Stimulated activated CD4-positive, alpha-beta T cell treated with anti-CD3 and anti-CD28 coated beads, TNF-alpha, amount 100 ng/mL, for 24 hours (primary cell): ENCODE measurements at regions not wholly inside any gene's neighbourhood (a gene's known extent, or its start where the extent isn't known, plus 50 kb on each side); places are given as distances from the start of the nearest gene placed in this dataset.

ENCODE experiments used
- DNase-seq, 3 experiments: peaks; one replicate each; pipeline ENCODE4 v3.0.0-alpha.2; 2020; ENCODE audit warnings: low read depth in 3 of 3

- DNase-seq: no peak
These were observed 631.5 kb downstream of the METTL15 start for GRCh38 chr11:28739489-28740280.

- DNase-seq: no peak
These were observed 630.4 kb downstream of the METTL15 start for GRCh38 chr11:28738549-28738948.

GRCh38 chr11:28736256-28736655 lies 628.1 kb downstream of the METTL15 start:
- DNase-seq: no peak

- no peak for DNase-seq
These were observed 627.3 kb downstream of the METTL15 start for GRCh38 chr11:28735511-28735910.

- no peak for DNase-seq
These were observed 622.7 kb downstream of the METTL15 start for GRCh38 chr11:28730889-28731288.

GRCh38 chr11:28730336-28730735 lies 622.1 kb downstream of the METTL15 start:
- no peak for DNase-seq

GRCh38 chr11:28729339-28729738 lies 621.2 kb downstream of the METTL15 start:
- DNase-seq: no peak

- DNase-seq: no peak
These were observed 620.5 kb downstream of the METTL15 start for GRCh38 chr11:28728666-28729065.

- DNase-seq: no peak
These were observed 619.1 kb downstream of the METTL15 start for GRCh38 chr11:28727254-28727653.

- no peak for DNase-seq
These were observed 618.2 kb downstream of the METTL15 start for GRCh38 chr11:28726432-28726831.

GRCh38 chr11:28715726-28716125 lies 607.5 kb downstream of the METTL15 start:
- no peak for DNase-seq

- DNase-seq: no peak
These were observed 605.7 kb downstream of the METTL15 start for GRCh38 chr11:28713850-28714249.

- DNase-seq: no peak
These were observed 599.9 kb downstream of the METTL15 start for GRCh38 chr11:28708075-28708474.

GRCh38 chr11:28704801-28705200 lies 596.6 kb downstream of the METTL15 start:
- DNase-seq: no peak

GRCh38 chr11:28703371-28703770 lies 595.2 kb downstream of the METTL15 start:
- no peak for DNase-seq

GRCh38 chr11:28702871-28703270 lies 594.7 kb downstream of the METTL15 start:
- no peak for DNase-seq

- no peak for DNase-seq
These were observed 594.2 kb downstream of the METTL15 start for GRCh38 chr11:28702450-28702790.

- no peak for DNase-seq
These were observed 593.7 kb downstream of the METTL15 start for GRCh38 chr11:28701760-28702449.

- DNase-seq: no peak
These were observed 591.5 kb downstream of the METTL15 start for GRCh38 chr11:28699701-28700100.

GRCh38 chr11:28697920-28698827 lies 590.0 kb downstream of the METTL15 start:
- peak in 1 of 3 experiments; percentile 12 for DNase-seq

- no peak for DNase-seq
These were observed 588.4 kb downstream of the METTL15 start for GRCh38 chr11:28696591-28696990.

- DNase-seq: no peak
These were observed 582.6 kb downstream of the METTL15 start for GRCh38 chr11:28690746-28691145.
